ENCODE measurements at regions not wholly inside any gene's neighbourhood (a gene's known extent, or its start where the extent isn't known, plus 50 kb on each side); places are given as distances from the start of the nearest gene placed in this dataset.
"Not testable (repeated sequence)": the region's sequence is repeated elsewhere in the genome, so short reads cannot be mapped to it uniquely, and the experiment has no call there.

DNA sequence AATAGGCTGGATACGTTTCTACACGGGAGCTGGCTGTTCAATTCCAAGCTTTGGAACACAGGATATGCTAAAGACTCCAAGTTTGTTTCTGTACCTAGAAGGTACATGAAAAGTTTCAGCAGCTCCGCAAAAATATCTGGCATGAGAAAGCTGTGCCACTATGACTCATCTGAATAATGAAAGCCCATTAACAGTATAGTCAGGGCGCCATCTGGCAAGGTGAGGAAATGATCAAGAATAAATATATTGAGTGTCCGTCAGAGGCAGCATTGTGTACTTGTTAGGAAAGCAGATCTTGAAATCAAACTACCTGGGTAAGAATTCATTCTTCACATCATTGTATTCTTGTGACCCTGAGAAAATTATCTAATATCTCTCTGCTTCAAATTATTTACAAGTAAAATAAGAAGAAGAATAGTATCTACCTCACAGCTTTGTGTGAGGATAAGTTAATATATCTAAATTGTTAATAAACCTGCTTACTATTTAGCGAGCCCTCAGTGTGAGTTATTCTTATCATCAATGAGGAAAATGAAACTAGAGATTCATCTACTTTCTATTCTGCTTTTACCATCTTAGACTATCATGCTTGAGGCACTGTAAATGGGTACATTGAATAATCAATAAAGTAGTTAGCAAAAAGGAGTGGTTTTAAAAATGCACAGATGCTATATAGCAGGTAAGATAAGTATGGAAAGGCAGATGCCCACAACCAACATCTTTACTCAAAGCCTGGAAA lies 53.5 kb downstream of the FSCB start:
- Histone ChIP-seq H3K36me3 (no peaks in the 10 kb centered on the region), H3K4me3 (no peak overlapping the region), H3K27me3 (no peaks in the 10 kb centered on the region), H3K27ac (no peak overlapping the region), H3K4me1 (no peaks in the 10 kb centered on the region), H3K9me3 (peaks cover 0 to 21% (median 0%) of the 10 kb centered on the region in 3 donors)
- 83 to 92% methylated on average over 6 of the region's 6 CpGs for WGBS, 2 donors (ENCODE audit: low coverage in 1 of 2)
- no peak for TF ChIP-seq POLR2AphosphoS5 (IDR thresholded peaks at IDR 0.05)
- no peak for TF ChIP-seq EP300 (IDR thresholded peaks at IDR 0.05)
- TF ChIP-seq, protein P1, sequence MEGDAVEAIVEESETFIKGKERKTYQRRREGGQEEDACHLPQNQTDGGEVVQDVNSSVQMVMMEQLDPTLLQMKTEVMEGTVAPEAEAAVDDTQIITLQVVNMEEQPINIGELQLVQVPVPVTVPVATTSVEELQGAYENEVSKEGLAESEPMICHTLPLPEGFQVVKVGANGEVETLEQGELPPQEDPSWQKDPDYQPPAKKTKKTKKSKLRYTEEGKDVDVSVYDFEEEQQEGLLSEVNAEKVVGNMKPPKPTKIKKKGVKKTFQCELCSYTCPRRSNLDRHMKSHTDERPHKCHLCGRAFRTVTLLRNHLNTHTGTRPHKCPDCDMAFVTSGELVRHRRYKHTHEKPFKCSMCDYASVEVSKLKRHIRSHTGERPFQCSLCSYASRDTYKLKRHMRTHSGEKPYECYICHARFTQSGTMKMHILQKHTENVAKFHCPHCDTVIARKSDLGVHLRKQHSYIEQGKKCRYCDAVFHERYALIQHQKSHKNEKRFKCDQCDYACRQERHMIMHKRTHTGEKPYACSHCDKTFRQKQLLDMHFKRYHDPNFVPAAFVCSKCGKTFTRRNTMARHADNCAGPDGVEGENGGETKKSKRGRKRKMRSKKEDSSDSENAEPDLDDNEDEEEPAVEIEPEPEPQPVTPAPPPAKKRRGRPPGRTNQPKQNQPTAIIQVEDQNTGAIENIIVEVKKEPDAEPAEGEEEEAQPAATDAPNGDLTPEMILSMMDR (IDR thresholded peaks at IDR 0.05) = no peak
- TF ChIP-seq POLR2A (IDR thresholded peaks at IDR 0.05) = no peak
- no peak for ATAC-seq

DNA sequence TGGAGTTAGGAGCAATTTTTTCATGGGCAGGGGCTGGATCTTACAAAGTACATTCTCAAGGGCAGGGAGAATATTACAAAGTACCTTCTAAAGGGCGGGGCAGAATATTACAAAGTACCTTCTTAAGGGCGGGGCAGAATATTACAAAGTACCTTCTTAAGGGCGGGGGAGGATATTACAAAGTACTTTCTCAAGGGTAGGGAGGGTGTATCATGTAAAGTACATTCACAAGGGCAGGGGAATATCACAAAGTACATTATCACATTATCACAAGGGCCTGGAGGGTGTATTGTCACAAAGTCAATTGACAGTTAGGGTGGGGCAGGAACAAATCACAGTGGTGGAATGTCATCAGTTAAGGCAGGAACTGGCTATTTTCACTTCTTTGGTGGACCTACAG lies 56.9 kb downstream of the FSCB start:
- not testable (repeated sequence) for H3K4me3 ChIP-seq, H3K27me3 ChIP-seq, H3K9me3 ChIP-seq, H3K4me1 ChIP-seq, ATAC-seq, H3K27ac ChIP-seq, H3K36me3 ChIP-seq
- WGBS, 2 donors (ENCODE audit: low coverage in 1 of 2) = 69 to 89% methylated on average over 3 of the region's 3 CpGs

DNA sequence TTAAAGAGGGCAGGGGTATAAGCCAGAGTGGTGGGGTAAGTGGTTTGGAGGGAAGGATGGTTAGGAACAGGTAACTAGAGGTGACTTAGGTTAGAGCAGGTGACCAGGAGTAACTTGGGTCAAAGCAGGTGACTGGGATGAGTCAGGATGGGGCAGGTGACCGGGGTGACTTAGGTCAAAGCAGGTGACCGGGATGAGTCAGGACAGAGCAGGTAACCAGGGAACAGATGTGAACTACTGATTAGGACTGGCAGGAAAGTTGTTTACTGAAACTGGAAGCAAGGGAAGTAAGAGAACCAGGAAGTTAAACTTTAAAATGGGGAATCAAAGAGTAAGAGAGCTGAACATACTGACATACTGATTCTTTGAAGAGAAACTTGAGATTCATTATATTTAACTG lies 57.4 kb downstream of the FSCB start:
- ATAC-seq = no peak
- Histone ChIP-seq H3K36me3 (no peaks in the 10 kb centered on the region), H3K4me1 (no peaks in the 10 kb centered on the region), H3K9me3 (no peaks in the 10 kb centered on the region), H3K4me3 (no peak overlapping the region), H3K27me3 (no peaks in the 10 kb centered on the region), H3K27ac (no peak overlapping the region)
- TF ChIP-seq, protein P1 (IDR thresholded peaks at IDR 0.05) = no peak
- TF ChIP-seq POLR2A (IDR thresholded peaks at IDR 0.05) = no peak
- TF ChIP-seq POLR2AphosphoS5 (IDR thresholded peaks at IDR 0.05) = no peak
- TF ChIP-seq EP300 (IDR thresholded peaks at IDR 0.05) = no peak
- WGBS, 2 donors (ENCODE audit: low coverage in 1 of 2) = 85 to 97% methylated on average over 2 of the region's 2 CpGs

DNA sequence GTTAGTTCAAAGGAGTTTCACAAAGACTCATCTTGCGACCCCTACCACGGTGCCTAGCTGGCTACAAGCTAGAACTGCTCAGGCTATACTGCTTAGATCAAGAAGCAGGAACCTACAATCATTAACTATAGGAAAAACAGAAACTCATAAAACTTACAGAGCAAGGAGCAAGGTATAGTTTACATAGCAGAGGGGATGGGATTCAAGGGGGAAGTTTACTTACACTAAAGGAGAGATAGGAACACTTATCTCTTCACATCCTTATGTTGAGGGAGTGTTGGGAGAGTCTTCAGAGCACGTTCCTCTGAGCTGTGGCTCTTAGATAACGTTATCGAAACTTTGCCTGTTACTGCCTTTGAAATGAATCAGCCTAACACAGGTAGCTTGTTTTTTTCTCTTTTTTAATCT lies 58.1 kb downstream of the FSCB start:
- TF ChIP-seq, protein P1 (IDR thresholded peaks at IDR 0.05) = no peak
- TF ChIP-seq POLR2A (IDR thresholded peaks at IDR 0.05) = no peak
- no peak for TF ChIP-seq POLR2AphosphoS5 (IDR thresholded peaks at IDR 0.05)
- TF ChIP-seq EP300 (IDR thresholded peaks at IDR 0.05) = no peak
- no peaks in the 10 kb centered on the region for H3K36me3 ChIP-seq
- no peak for ATAC-seq
- H3K4me3 ChIP-seq = no peak overlapping the region
- WGBS, 2 donors (ENCODE audit: low coverage in 1 of 2) = 75 to 86% methylated on average over 4 to 5 of the region's 5 CpGs
- no peaks in the 10 kb centered on the region for H3K9me3 ChIP-seq
- no peaks in the 10 kb centered on the region for H3K27me3 ChIP-seq
- no peak overlapping the region for H3K27ac ChIP-seq
- H3K4me1 ChIP-seq = no peaks in the 10 kb centered on the region

DNA sequence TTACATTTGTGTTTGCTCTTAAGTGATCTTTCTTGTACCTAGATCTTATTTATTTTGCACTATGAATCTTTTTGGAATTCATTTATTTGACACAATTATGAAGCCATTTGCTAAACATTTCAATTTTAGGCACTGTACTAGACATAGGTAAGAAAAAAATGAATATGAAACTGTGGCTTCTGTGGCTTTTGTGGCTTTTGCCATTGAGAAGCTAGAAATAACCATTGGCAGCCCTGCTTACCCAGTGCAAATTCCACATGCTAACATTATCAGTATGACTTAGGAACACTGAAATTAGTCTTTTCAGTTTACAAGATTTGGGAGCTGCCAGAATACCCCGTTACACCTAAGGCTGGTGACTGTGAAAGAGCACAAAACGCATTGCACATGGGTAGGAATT lies 60.1 kb downstream of the FSCB start:
- TF ChIP-seq, protein P1 (IDR thresholded peaks at IDR 0.05) = no peak
- no peak for TF ChIP-seq EP300 (IDR thresholded peaks at IDR 0.05)
- TF ChIP-seq POLR2AphosphoS5 (IDR thresholded peaks at IDR 0.05) = no peak
- no peak for TF ChIP-seq POLR2A (IDR thresholded peaks at IDR 0.05)
- WGBS, 2 donors (ENCODE audit: low coverage in 1 of 2) = 52 to 75% methylated on average over 2 of the region's 2 CpGs
- Histone ChIP-seq H3K27me3 (no peaks in the 10 kb centered on the region), H3K27ac (no peak overlapping the region), H3K4me3 (no peak overlapping the region), H3K36me3 (no peaks in the 10 kb centered on the region), H3K9me3 (no peaks in the 10 kb centered on the region), H3K4me1 (no peaks in the 10 kb centered on the region)
- ATAC-seq = no peak

Data from gastroesophageal sphincter (tissue), 4 donors.